Epithelial cell of esophagus (primary cell): ENCODE measurements at regions not wholly inside any gene's neighbourhood (a gene's known extent, or its start where the extent isn't known, plus 50 kb on each side); places are given as distances from the start of the nearest gene placed in this dataset.
A peak's percentile ranks its signal among the peaks of the same experiment; 100 is the strongest.
"Not testable (repeated sequence)": the region's sequence is repeated elsewhere in the genome, so short reads cannot be mapped to it uniquely, and the experiment has no call there.

ENCODE experiments used
- DNase-seq: peaks from one replicate; pipeline ENCODE4 v3.0.0; 2010; ENCODE audit warnings: low read depth
- H3K4me3 ChIP-seq: 2 replicates; pipeline ENCODE4 v1.5.1; 2011; ENCODE audit warnings: mild to moderate bottlenecking, low read length, control low read depth
- CTCF ChIP-seq: IDR thresholded peaks from 2 replicates; pipeline ENCODE4 v1.5.1; 2011; ENCODE audit warnings: low read depth, mild to moderate bottlenecking, low read length, control low read depth, inconsistent platforms; ENCODE audit not compliant: insufficient read depth; ENCODE audit errors: missing control alignments

DNA sequence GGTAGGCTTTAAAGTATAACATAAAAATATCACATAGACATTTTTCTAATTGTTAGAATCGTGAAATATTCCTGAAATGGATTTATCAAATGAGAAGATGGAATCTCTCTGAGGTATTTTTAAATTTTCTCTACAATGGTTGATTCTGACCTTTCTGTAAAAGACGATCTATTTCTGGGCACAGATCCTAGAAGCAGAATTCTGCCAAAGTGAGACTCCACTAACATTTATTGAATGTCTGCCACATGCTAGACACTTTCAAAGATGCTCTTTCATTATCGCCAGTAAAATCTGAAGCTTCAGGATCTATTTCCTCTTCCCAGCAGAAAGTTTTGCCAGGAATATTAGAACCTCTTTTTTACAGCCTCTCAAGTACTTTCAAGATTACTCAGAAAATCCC lies 64.1 kb upstream of the TMEM45B start:
- no peak overlapping the region for H3K4me3 ChIP-seq
- no peak for DNase-seq
- TF ChIP-seq CTCF = no peak

DNA sequence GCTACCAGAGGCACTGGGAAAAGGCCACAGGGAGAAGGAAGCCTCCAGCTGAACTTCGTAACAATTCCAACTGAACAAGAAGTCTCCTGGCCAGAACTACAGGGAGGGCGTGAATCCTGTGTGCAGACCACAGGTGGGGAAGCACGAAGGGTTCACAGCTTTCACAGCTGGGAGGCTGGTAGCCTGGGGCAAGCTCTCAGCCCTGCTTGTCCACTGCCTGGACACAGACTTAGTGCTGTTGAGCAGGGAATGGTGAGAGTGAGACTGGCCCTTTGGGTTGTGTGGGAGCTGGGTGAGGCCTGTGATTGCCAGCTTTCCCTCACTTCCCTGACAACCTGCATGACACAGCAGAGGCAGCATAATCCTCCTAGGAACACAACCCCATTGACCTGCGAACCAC lies 52.1 kb upstream of the TMEM45B start:
- peak; percentile 9 for DNase-seq
- not testable (repeated sequence) for H3K4me3 ChIP-seq

DNA sequence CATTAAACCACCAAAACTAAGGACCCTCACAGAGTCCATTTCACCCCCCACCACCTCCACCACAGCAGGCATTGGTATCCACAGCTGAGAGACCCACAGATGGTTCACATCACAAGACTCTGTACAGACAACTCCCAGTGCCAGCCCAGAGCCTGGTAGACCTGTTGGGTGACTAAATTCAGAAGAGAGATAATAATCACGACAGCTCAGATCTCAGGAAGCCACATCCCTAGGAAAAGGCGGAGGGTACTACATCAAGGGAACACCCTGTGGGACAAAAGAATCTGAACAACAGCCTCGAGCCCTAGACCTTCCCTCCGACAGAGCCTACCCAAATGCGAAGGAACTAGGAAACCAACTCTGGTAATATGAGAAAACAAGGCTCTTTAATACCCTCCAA lies 51.4 kb upstream of the TMEM45B start:
- DNase-seq = peak; percentile 23
- not testable (repeated sequence) for H3K4me3 ChIP-seq
